ENCODE measurements at regions not wholly inside any gene's neighbourhood (a gene's known extent, or its start where the extent isn't known, plus 50 kb on each side); places are given as distances from the start of the nearest gene placed in this dataset.
"Not testable (repeated sequence)": the region's sequence is repeated elsewhere in the genome, so short reads cannot be mapped to it uniquely, and the experiment has no call there.

DNA sequence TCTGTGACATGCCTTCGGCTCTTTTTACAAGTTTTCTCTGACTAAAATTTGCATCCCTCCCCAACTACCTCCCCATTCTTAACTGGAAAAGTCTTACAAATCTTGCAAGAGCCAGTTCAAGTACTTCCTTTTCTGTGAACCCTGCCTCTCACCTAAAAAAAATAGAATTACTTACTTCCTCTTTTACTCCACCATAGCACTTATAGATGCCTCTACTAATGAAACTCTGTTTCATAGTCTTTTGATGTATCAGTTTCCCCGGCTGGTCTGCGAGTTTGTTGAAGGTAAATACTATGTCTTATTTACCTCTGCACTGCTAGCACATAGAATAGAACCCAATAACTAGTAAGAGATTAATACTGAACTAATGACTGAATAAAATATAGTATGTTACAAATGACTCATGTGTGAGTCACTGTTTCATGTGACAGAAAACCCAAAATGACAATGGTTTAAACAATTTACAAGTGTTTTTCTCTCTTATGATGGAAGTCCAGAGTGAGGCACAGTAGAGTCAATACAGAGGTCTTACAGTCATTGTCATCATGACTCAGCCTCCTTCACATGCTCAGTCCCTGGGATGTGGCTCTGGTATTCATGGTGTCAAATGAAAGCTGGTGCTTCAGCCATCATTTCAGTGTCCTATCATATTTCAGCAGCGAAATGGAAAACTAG, 393.5 kb downstream of the RSL24D1 start:
- DNase-seq, result no peak
- Histone ChIP-seq H3K27me3 (ENCODE audit: control insufficient read depth, insufficient read depth, low read length) (no peaks in the 10 kb centered on the region), H3K4me3 (ENCODE audit: insufficient read depth, low read depth, low read length) (no peak overlapping the region), H3K36me3 (replicated peaks; ENCODE audit: control insufficient read depth, insufficient read depth, low read length) (no peaks in the 10 kb centered on the region)

DNA sequence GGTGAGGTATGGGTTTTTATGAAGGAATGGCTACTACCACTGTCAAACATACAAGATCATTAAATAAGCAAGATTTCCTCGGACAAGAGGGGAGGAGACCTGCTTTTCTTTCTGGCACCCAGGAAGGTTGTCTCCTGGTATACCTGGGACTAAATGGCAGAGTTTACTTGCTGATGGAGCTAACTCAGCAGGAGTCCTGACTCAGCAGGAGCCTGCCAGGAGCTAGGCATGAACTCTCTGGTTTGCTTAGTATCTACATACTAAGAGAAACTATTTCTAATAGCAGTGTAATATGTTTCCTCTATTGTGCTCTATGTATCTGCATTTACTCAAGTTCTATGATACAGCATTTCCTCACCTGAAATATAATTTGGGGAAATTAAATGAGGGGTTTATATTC, 404.2 kb downstream of the RSL24D1 start:
- no peaks in the 10 kb centered on the region for H3K36me3 ChIP-seq (replicated peaks; ENCODE audit: control insufficient read depth, insufficient read depth, low read length)
- DNase-seq, result no peak

DNA sequence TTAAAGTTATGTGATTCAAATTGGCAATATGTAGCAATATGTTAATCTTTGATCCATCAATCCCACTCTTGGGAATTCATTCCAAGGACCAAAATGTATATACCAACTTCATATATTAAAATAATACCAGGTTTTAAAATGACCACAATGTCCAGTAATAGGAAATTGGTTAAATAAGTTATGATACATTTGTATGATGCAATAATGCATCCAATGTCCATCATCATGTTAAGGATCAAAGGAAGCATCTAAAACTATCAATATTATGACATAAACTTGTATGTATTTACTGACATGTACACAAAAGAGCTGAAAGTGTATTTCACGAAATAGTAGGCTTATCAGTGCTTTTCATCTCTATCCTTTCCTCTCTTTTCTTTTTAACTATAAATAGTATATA, 406.0 kb downstream of the RSL24D1 start:
- DNase-seq, result no peak
- H3K27me3 ChIP-seq (ENCODE audit: control insufficient read depth, insufficient read depth, low read length), result no peaks in the 10 kb centered on the region
- no peak overlapping the region for H3K4me3 ChIP-seq (ENCODE audit: insufficient read depth, low read depth, low read length)
- no peaks in the 10 kb centered on the region for H3K36me3 ChIP-seq (replicated peaks; ENCODE audit: control insufficient read depth, insufficient read depth, low read length)

More for the DNA sequence above, 404.2 kb downstream of the RSL24D1 start:
- Histone ChIP-seq H3K27me3 (ENCODE audit: control insufficient read depth, insufficient read depth, low read length) (no peaks in the 10 kb centered on the region), H3K4me3 (ENCODE audit: insufficient read depth, low read depth, low read length) (no peak overlapping the region)

DNA sequence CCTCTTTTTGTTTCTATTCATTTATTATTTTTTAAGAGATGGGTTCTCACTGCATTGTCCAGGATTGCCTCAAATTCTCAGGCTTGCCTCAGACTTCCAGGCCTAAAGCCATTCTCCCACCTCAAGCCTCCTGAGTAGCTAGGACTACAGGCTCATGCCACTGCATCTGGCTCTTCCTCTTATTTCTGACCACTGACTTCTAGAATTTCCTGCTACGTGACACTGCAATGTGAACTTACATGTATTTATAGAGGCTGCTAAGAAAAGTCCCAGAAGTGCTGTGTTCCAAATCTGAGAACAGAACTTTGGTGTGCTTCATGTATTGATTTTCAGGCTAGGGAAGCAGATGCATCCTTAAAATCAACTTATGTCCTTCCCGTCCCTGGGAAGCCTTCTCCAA, 407.4 kb downstream of the RSL24D1 start:
- DNase-seq, result no peak
- no peaks in the 10 kb centered on the region for H3K36me3 ChIP-seq (replicated peaks; ENCODE audit: control insufficient read depth, insufficient read depth, low read length)
- H3K4me3 ChIP-seq (ENCODE audit: insufficient read depth, low read depth, low read length), result no peak overlapping the region
- no peaks in the 10 kb centered on the region for H3K27me3 ChIP-seq (ENCODE audit: control insufficient read depth, insufficient read depth, low read length)

DNA sequence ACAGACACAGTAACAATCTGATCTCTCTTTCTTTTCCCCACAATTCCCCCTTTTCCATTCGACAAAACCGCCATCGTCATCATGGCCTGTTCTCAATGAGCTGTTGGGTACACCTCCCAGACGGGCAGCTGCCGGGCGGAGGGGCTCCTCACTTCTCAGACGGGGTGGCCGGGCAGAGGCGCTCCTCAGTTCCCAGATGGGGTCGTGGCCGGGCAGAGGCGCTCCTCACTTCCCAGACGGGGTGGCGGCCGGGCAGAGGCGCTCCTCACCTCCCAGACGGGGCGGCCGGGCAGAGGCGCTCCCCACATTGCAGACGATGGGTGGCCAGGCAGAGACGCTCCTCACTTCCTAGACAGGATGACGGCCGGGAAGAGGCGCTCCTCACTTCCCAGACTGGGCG, 415.5 kb downstream of the RSL24D1 start:
- H3K27me3 ChIP-seq (ENCODE audit: control insufficient read depth, insufficient read depth, low read length); DNase-seq; H3K4me3 ChIP-seq (ENCODE audit: insufficient read depth, low read depth, low read length); H3K36me3 ChIP-seq (replicated peaks; ENCODE audit: control insufficient read depth, insufficient read depth, low read length): not testable (repeated sequence)

DNA sequence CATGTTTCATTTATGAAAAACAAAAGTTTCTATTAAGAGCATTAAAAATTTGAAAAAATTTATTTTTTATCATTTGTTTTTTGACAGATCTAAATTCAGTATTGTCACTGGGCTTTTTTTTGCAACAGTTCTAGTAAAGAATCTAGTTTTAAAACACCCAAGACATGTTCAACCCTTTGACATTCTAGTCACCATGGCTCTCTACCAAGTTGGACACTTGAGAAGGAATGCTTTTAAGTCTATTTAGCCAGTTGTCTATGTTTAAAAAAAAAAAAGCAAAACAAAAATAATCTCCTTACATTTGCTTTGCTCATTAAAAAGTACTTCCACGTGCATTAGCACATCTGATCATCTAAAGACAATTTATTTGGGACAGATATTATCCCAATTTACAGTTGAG, 417.5 kb downstream of the RSL24D1 start:
- Histone ChIP-seq H3K4me3 (ENCODE audit: insufficient read depth, low read depth, low read length) (no peak overlapping the region), H3K27me3 (ENCODE audit: control insufficient read depth, insufficient read depth, low read length) (no peaks in the 10 kb centered on the region), H3K36me3 (replicated peaks; ENCODE audit: control insufficient read depth, insufficient read depth, low read length) (no peaks in the 10 kb centered on the region)
- no peak for DNase-seq

DNA sequence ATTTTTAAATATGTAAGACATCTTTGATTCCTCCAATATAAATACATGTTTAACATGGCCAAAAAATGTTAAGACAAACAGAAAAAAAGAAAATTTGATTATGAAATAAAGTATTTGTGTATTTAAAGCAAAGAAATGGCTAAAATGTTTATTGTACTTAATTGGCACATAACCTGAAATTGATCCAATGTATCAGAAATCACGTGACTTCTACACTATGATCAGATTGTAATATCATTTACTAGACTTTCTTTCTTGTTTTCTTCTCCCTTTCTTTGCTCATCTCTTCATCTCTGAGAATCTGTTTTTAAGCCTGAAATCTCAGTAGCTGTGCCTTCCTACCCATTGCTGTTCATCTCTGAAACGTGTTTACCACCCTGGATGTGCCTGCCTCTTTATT, 420.3 kb downstream of the RSL24D1 start:
- no peak overlapping the region for H3K4me3 ChIP-seq (ENCODE audit: insufficient read depth, low read depth, low read length)
- H3K27me3 ChIP-seq (ENCODE audit: control insufficient read depth, insufficient read depth, low read length), result no peaks in the 10 kb centered on the region
- H3K36me3 ChIP-seq (replicated peaks; ENCODE audit: control insufficient read depth, insufficient read depth, low read length), result no peaks in the 10 kb centered on the region
- DNase-seq, result no peak

DNA sequence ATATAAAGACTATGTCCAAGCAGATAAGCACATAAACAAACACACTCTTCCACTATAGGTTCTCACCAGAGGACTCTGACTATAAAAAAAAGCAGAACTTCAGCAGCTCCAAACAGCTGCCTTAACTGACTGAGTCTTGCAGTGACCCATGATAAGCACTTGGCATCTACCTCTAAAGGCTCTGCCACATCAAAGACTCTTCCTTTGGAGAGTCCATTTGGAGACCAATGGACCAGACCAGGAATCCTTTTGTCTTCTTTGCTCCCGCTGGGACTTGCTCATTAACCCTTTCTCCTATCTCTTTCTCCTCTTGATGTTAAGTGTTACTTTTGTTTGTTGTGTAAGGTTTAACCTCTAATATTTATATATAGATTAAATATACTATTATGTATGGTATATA, 424.1 kb downstream of the RSL24D1 start:
- no peak overlapping the region for H3K4me3 ChIP-seq (ENCODE audit: insufficient read depth, low read depth, low read length)
- peak; percentile 19 for DNase-seq
- H3K27me3 ChIP-seq (ENCODE audit: control insufficient read depth, insufficient read depth, low read length), result no peaks in the 10 kb centered on the region
- no peaks in the 10 kb centered on the region for H3K36me3 ChIP-seq (replicated peaks; ENCODE audit: control insufficient read depth, insufficient read depth, low read length)

DNA sequence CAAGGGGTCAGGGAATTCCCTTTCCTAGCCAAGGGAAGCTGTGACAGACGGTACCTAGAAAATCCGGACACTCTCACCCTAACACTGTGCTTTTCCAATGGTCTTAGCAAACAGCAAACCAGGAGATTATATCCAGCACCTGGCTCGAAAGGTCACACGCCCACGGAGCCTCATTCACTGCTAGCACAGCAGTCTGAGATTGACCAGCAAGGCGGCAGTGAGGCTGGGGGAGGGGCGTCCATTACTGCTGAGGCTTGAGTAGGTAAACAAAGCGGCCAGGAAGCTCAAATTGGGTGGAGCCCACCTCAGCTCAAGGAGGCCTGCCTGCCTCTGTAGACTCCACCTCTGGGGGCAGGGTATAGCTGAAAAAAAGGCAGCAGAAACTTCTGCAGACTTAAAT, 447.3 kb downstream of the RSL24D1 start:
- not testable (repeated sequence) for H3K27me3 ChIP-seq (ENCODE audit: control insufficient read depth, insufficient read depth, low read length); H3K4me3 ChIP-seq (ENCODE audit: insufficient read depth, low read depth, low read length); DNase-seq; H3K36me3 ChIP-seq (replicated peaks; ENCODE audit: control insufficient read depth, insufficient read depth, low read length)

DNA sequence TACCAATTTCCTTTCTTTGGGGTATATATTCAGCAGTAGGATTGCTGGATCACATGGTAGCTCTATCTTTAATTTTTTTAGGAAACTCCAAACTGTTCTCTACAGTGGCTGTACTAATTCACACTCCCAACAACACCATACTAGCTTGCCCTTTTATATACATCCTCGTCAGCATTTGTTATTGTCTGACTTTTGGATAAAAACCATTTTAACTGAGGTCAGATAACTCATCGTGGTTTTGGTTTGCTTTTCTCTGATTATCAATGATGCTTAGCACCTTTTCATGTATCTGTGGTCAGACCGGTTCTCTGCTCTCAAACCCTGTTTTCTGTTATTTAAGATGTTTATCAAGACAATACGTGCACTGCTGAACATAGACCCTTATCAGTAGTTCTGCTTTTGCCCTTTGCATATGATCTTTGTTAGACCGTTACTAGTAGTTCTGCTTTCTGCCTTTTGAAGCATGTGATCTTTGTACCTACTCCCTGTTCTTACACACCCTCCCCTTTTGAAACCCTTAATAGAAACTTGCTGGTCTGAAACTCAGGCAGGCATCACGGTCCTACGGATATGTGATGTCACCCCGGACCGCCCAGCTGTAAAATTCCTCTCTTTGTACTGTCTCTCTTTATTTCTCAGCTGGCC, 474.3 kb downstream of the RSL24D1 start:
- H3K27me3 ChIP-seq (ENCODE audit: control insufficient read depth, insufficient read depth, low read length), result no peaks in the 10 kb centered on the region

DNA sequence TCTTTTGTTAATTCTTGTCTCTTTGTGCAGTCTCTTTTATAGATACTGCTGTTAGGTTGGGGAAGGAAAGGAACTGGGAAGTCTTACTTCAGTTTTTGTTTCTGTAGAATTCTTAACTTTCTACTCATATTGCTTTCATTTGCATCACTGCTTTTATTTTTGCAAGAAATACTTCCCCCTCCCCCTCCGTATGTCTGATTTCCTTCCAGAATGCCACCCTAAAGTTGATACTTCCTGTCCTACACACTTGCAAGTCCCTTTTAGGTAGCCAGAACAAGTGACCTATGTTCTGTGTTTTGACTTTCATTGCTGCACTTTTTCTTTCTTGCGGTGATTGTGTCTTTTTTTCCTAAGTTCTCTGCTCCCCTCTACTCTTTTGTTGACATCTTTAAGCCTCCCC, 477.4 kb downstream of the RSL24D1 start:
- Histone ChIP-seq H3K27me3 (ENCODE audit: control insufficient read depth, insufficient read depth, low read length) (no peaks in the 10 kb centered on the region), H3K4me3 (ENCODE audit: insufficient read depth, low read depth, low read length) (no peak overlapping the region), H3K36me3 (replicated peaks; ENCODE audit: control insufficient read depth, insufficient read depth, low read length) (no peaks in the 10 kb centered on the region)
- DNase-seq, result no peak

More for the DNA sequence above, 474.3 kb downstream of the RSL24D1 start:
- DNase-seq, result no peak
- Histone ChIP-seq H3K36me3 (replicated peaks; ENCODE audit: control insufficient read depth, insufficient read depth, low read length) (no peaks in the 10 kb centered on the region), H3K4me3 (ENCODE audit: insufficient read depth, low read depth, low read length) (no peak overlapping the region)

DNA sequence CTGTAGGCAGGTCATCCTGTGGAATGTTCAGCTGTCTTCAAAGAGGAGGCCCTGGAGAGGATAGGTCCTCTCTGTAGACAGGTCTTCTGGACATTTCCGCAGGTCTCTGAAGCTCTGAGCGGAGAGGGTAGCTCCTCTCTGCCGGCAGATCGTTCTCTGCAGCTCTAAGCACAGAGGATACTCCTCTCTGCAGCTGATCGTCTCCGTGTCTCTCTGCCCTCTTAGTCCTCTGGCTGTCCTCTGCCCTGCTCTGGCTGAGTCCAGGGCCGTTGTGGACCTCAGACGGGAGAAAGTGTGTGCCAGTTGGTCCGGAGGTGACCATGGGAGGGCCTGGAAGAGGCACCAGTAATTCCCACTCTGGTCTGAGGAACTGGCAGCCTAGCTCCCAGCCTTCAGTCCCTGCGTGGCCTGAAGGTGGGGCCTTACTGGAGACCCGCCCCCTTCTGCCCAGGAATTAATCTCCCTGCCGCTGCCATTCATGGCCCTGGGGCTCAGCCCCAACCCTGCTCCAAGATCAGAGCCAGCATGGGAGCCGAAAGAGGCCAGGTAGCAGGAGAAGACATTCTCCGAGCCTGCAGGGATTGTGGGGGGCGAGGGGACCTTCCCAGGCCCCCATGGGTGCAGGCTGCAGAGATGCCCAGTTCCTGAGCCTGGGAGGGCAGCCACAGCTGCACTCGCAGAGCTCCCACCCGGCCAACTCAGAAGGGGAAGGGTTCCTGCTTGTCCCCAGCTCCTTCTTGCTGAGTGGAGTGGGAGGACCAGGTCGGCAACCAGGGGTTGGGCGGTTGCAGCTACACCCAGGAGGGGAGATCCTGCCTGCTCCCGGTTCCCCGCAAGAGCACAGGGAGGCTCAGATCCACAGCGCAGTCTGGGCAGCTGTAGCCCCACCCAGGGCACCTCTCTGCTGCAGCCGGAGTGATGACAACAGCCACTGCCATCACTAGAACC, 488.7 kb downstream of the RSL24D1 start:
- Histone ChIP-seq H3K27me3 (ENCODE audit: control insufficient read depth, insufficient read depth, low read length) (no peaks in the 10 kb centered on the region), H3K4me3 (ENCODE audit: insufficient read depth, low read depth, low read length) (no peak overlapping the region), H3K36me3 (replicated peaks; ENCODE audit: control insufficient read depth, insufficient read depth, low read length) (no peaks in the 10 kb centered on the region)
- DNase-seq, result peak; percentile 16

DNA sequence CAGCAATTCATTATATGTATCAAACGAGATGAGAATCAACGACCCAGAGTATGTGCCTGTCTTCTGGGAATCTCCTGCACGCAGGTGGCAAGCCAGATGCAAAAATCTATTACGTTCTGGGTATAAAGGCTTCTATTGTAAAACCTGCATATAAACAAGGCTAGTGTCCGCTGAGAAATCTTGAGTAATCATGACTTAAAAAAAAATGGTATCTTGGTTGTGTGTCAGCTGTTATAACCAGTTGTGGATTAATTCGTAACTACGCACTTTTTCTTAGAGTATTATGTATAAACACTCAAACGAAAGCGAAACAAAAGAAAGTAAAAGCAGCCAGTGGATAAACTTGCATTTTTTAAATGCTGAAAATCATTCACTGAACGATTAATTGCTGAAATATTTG, 509.1 kb downstream of the RSL24D1 start:
- Histone ChIP-seq H3K27me3 (ENCODE audit: control insufficient read depth, insufficient read depth, low read length) (no peaks in the 10 kb centered on the region), H3K4me3 (ENCODE audit: insufficient read depth, low read depth, low read length) (no peak overlapping the region), H3K36me3 (replicated peaks; ENCODE audit: control insufficient read depth, insufficient read depth, low read length) (no peaks in the 10 kb centered on the region)
- DNase-seq, result no peak

Data from H7 (cell line).